ENCODE measurements at regions not wholly inside any gene's neighbourhood (a gene's known extent, or its start where the extent isn't known, plus 50 kb on each side); places are given as distances from the start of the nearest gene placed in this dataset.
"Not testable (repeated sequence)": the region's sequence is repeated elsewhere in the genome, so short reads cannot be mapped to it uniquely, and the experiment has no call there.

DNA sequence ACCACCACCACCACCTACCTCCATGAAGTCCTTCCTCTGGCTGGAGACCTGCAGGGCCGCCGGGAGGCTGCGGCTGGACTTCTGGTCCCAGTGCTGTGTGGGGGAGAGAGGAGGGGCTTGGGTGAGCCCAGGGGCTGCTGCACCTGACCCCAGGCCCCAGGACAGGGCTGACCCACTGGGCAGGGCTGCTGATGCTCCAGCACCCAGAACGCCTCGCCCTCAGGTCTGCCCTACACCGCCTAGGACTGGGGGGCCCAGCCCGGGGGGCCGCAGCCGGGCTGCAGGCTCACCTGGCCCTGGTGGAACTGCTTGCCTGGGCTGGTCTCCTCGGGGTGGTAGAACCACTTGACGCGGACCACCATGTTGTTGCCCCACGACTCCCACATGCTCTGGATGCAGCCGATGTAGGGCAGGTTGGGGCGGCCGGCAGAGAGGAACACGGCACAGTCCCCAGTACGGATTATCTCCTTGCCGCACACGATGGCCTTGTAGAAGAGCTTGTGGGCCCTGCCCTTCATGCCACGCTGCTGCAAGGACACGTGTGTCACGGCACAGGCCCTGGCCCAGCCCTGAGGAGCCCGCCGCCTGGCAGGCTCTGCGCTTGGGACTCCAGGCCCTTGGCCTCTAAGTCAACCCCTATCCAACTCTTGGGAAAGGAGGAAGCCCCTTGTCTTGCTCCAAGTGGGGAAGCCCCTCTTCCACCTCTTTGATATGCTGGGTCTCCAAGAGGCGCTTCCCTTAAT, 429.9 kb upstream of the ZNF722 start:
- H3K4me3 ChIP-seq (ENCODE audit: extremely low read depth in 1 of 4, insufficient read depth in 2 of 4, low read depth in 3 of 4, low read length in 4 of 4); H3K27me3 ChIP-seq (replicated peaks in 1 of 4; ENCODE audit: control insufficient read depth in 3 of 4, extremely low read depth in 1 of 4, insufficient read depth in 3 of 4, low read length in 3 of 4); H3K27ac ChIP-seq (ENCODE audit: low read depth, low read length); H2BK12ac ChIP-seq (ENCODE audit: low read depth, low read length); H2BK20ac ChIP-seq (ENCODE audit: low read length); H3K56ac ChIP-seq (replicated peaks; ENCODE audit: insufficient read length, low read depth, low read length); H4K5ac ChIP-seq (ENCODE audit: insufficient read length, low read depth, low read length); H2BK120ac ChIP-seq (replicated peaks; ENCODE audit: low read depth, low read length); FAIRE-seq; DNase-seq (ENCODE audit: low read depth in 1 of 2, low spot score in 2 of 2); POLR2A ChIA-PET (ENCODE audit: partially characterized antibody); H3K18ac ChIP-seq (ENCODE audit: extremely low read depth, low read length); H3K79me2 ChIP-seq (ENCODE audit: control insufficient read depth in 1 of 2, insufficient read depth in 2 of 2, low read length in 2 of 2); H4K91ac ChIP-seq (replicated peaks; ENCODE audit: insufficient read length, low read length); H2AFZ ChIP-seq (ENCODE audit: low read length); H3K23ac ChIP-seq (ENCODE audit: insufficient read length); H3K36me3 ChIP-seq (ENCODE audit: control insufficient read depth in 2 of 4, insufficient read depth in 4 of 4, low read length in 3 of 4); H3K23me2 ChIP-seq (ENCODE audit: low read depth, low read length); CTCF ChIA-PET (ENCODE audit: partially characterized antibody); H2AK5ac ChIP-seq (ENCODE audit: low read depth, low read length); H2BK5ac ChIP-seq (ENCODE audit: low read depth, low read length); H4K8ac ChIP-seq (ENCODE audit: extremely low read depth, insufficient read depth, low read length); H3K4ac ChIP-seq (replicated peaks; ENCODE audit: insufficient read length, low read depth, low read length); H2BK15ac ChIP-seq (ENCODE audit: low read length); H3K79me1 ChIP-seq (ENCODE audit: low read depth, low read length); H3K4me1 ChIP-seq (replicated peaks in 1 of 4; ENCODE audit: control insufficient read depth in 3 of 4, insufficient read depth in 4 of 4, low read length in 3 of 4); H3K4me2 ChIP-seq (ENCODE audit: insufficient read depth in 1 of 2, low read depth in 2 of 2, low read length in 2 of 2); H3K14ac ChIP-seq (ENCODE audit: insufficient read length); H4K20me1 ChIP-seq (replicated peaks in 1 of 2; ENCODE audit: control insufficient read depth in 1 of 2, insufficient read depth in 2 of 2, low read length in 2 of 2); H3K9ac ChIP-seq (replicated peaks in 1 of 4; ENCODE audit: extremely low read depth in 1 of 4, low read depth in 3 of 4, low read length in 3 of 4): not testable (repeated sequence)
- WGBS, 2 experiments (ENCODE audit: extremely low coverage in 1 of 2, insufficient coverage in 1 of 2, insufficient read length in 1 of 2, insufficient replicate concordance in 2 of 2, low coverage in 1 of 2, low lambda C conversion rate in 2 of 2, missing lambda C conversion rate in 1 of 2), result 86% methylated on average over 6 of the region's 27 CpGs; no CpG with 5 or more reads in 1 of the 2 experiments
- H3K9me3 ChIP-seq (ENCODE audit: insufficient read depth in 2 of 2, low read depth in 1 of 2, low read length in 1 of 2), result peaks cover 7 to 63% of the 10 kb centered on the region in 2 experiments
